Mucosa of descending colon (tissue), 3 donors: ENCODE measurements at regions not wholly inside any gene's neighbourhood (a gene's known extent, or its start where the extent isn't known, plus 50 kb on each side); places are given as distances from the start of the nearest gene placed in this dataset.

Experiments used
- ATAC-seq: fragments of 200-7000 bp; cut with Tn5 transposase; one replicate; pipeline ENCODE4 v1.9.1; 2020; ENCODE audit warnings: mild to moderate bottlenecking, moderate library complexity
- DNase-seq, 3 donors: peaks; one replicate each; pipeline ENCODE4 v3.0.0-alpha.2; 2020
- H3K36me3 ChIP-seq: fragments of 200-600 bp; one replicate; pipeline ENCODE4 v1.8.0; 2021; ENCODE audit warnings: low read depth, mild to moderate bottlenecking
- H3K4me1 ChIP-seq: fragments of 200-600 bp; one replicate; pipeline ENCODE4 v1.8.0; 2021; ENCODE audit warnings: low read depth, mild to moderate bottlenecking
- H3K4me3 ChIP-seq: fragments of 200-600 bp; one replicate; pipeline ENCODE4 v1.8.0; 2021; ENCODE audit warnings: mild to moderate bottlenecking
- H3K9me3 ChIP-seq: fragments of 200-600 bp; one replicate; pipeline ENCODE4 v1.8.0; 2021; ENCODE audit warnings: mild to moderate bottlenecking
- intact Hi-C, 2 donors: fragments of 100-400 bp; cut with DNase I in 1 of 2; cut with micrococcal nuclease in 1 of 2; formaldehyde crosslinking; loops; one replicate each; pipeline versions ENCODE4 v1.11.0 to v1.11.1; 2022; cut with DNase I, micrococcal nuclease
- TF ChIP-seq, protein P1 (sequence below): fragments of 200-600 bp; IDR thresholded peaks from one replicate; pipeline ENCODE4 v1.8.0; 2022; ENCODE audit warnings: antibody characterized with exemption, mild to moderate bottlenecking
- donor health status: DM: no; HTN: no; CAD: no; lungs with moderate emphysema.
- donor health status: DM: no; HTN: no; CAD: no.
- donor health status: DM: no; HTN: yes; CAD: no.

DNA sequence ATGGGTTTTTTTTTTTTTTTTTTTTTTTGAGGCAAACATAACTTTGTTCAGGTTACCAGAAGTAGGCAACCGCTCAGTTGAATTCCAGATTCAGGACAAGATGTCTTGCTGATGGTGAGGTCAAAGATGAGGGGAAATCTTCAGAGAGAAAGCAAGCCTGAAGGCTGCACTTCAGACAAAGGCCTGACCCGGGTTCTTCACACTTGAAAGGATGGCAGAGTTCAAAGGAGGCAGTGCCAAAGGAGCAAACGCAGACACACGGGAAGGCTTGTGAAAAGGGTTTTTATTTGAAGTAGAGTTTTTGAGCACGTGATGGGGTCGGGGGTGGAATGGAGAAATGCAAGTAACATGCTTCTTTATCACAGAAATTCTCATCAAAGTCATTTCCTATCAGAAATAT lies 960.2 kb upstream of the EEF2KMT start:
- TF ChIP-seq, protein P1, sequence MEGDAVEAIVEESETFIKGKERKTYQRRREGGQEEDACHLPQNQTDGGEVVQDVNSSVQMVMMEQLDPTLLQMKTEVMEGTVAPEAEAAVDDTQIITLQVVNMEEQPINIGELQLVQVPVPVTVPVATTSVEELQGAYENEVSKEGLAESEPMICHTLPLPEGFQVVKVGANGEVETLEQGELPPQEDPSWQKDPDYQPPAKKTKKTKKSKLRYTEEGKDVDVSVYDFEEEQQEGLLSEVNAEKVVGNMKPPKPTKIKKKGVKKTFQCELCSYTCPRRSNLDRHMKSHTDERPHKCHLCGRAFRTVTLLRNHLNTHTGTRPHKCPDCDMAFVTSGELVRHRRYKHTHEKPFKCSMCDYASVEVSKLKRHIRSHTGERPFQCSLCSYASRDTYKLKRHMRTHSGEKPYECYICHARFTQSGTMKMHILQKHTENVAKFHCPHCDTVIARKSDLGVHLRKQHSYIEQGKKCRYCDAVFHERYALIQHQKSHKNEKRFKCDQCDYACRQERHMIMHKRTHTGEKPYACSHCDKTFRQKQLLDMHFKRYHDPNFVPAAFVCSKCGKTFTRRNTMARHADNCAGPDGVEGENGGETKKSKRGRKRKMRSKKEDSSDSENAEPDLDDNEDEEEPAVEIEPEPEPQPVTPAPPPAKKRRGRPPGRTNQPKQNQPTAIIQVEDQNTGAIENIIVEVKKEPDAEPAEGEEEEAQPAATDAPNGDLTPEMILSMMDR = no peak
- Histone ChIP-seq H3K9me3 (no peaks in the 10 kb centered on the region), H3K4me1 (no peaks in the 10 kb centered on the region), H3K36me3 (no peaks in the 10 kb centered on the region), H3K4me3 (no peak overlapping the region)
- DNase-seq (no peak), ATAC-seq (no peak)
- intact Hi-C loops = no loop called here

DNA sequence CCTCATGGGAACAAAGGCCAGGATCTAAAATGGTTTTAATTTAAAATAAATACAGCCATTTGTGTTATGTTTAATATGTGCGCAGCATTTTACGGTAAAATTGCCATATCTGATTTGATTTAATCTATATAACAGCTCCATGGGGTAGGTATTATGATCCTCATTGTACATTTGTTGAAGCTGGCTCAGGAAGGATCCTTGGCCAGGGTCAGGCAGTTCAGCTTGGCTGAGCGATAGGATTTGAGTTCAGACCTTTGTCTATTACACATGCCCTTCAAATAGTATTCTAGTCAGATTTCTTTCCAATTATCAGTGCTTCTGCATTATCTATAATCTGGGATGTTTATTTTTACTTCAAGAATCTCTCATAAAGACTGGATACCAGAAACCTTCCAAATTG lies 950.4 kb upstream of the EEF2KMT start:
- Histone ChIP-seq H3K36me3 (no peaks in the 10 kb centered on the region), H3K4me3 (no peak overlapping the region), H3K9me3 (no peaks in the 10 kb centered on the region), H3K4me1 (no peaks in the 10 kb centered on the region)
- intact Hi-C loops = no loop called here
- DNase-seq (no peak), ATAC-seq (no peak)
- TF ChIP-seq, protein P1 = no peak

DNA sequence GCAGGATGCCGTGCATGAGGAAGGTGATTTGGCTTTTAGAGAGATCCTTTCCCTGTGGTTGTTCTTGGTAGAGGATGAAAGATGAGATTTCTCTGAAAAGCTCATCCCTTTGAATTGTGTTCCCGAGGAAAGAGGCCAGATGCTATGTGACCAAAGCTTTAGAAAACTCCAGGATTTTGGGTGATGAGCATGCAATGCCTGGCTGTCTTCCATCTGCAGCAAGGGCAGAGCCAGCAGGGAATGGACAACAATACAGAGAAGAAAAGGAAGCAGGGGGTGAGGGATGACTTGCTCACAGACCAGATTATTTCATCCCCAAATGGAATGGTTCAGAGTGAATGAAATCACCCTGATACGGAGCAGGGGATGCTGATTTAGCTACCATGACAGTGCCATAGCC lies 949.7 kb upstream of the EEF2KMT start:
- H3K4me3 ChIP-seq = no peak overlapping the region
- DNase-seq (no peak), ATAC-seq (no peak)
- H3K9me3 ChIP-seq = no peaks in the 10 kb centered on the region
- TF ChIP-seq, protein P1 = no peak
- no peaks in the 10 kb centered on the region for H3K4me1 ChIP-seq
- H3K36me3 ChIP-seq = no peaks in the 10 kb centered on the region
- intact Hi-C loops = no loop called here

DNA sequence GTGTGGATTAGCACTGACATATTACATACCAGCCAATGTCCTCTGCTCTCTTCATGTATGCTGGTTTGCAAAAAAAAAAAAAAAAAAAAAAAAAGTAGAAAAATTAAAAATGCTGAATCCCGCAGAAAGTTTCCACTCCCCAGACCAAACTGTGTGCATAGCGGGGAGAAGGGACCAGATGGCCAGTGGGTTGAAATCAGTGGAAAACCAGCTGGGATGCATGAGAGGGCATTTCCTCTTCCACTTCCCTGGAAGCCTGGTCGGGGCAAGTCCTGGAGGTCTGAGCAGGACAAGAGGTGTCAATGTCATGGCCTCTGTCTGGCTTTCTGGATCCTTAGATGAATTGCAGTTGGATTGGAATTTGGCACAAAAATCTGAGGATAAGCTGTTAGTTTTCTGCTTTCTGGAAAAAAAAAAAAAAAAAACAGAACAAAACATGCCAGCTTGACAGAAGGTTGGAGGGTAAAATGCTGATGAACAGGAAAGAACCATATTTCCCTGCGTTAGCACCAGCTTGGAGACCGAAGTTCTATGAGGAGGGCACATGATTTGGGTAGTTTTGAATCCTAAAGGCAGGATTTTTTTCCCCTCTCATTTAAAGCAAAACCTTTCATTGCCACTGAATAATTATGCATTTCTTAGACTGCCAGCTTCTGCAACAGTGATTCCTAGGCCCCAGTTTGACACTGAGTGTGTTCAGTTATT lies 941.5 kb upstream of the EEF2KMT start:
- Histone ChIP-seq H3K4me1 (no peaks in the 10 kb centered on the region), H3K36me3 (no peaks in the 10 kb centered on the region), H3K9me3 (no peaks in the 10 kb centered on the region), H3K4me3 (no peak overlapping the region)
- TF ChIP-seq, protein P1 = no peak
- DNase-seq (no peak), ATAC-seq (no peak)
- intact Hi-C loops = no loop called here

DNA sequence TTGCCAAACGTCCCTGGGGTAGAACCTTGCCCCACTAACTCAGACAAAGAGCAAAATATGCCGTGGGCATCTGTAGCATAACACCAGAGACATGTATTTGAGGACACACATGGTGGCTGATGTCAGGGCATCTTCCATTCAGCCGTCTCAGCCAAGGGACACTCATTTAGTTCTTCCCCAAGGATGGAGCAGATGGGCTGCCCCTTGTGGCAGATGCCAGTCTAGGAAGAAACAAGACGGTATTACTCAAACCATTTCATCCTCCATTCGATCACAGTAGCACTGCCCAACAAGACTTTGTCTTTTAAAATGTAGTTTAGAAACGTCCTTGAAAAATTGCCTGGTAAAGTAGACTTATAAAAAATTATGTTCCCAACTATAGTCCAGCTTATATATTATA lies 937.6 kb upstream of the EEF2KMT start:
- intact Hi-C loops = no loop called here
- TF ChIP-seq, protein P1 = no peak
- Histone ChIP-seq H3K4me3 (no peak overlapping the region), H3K4me1 (no peaks in the 10 kb centered on the region), H3K9me3 (no peaks in the 10 kb centered on the region), H3K36me3 (no peaks in the 10 kb centered on the region)
- ATAC-seq = no peak
- no peak for DNase-seq

DNA sequence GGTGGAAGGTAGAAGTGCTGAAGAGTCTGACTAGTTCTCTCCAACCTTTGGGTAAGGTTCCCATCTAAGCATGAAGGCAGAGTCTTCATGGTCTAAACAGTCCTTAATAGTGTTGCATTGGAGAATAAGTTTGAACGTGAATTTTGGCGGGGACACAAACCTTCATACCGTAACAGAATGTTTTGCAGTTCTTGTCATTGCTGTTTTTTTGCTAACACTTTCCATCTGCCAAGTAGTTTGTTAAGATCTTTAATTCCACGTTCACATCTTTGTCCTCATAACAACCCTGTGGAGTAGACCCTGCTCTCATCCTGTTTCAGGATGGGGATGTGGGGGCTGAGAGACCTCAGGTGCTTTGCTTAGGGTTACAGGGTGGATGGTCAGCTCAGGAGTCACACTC lies 936.9 kb upstream of the EEF2KMT start:
- intact Hi-C loops = no loop called here
- DNase-seq (no peak), ATAC-seq (no peak)
- H3K36me3 ChIP-seq = no peaks in the 10 kb centered on the region
- no peak overlapping the region for H3K4me3 ChIP-seq
- TF ChIP-seq, protein P1 = no peak
- H3K4me1 ChIP-seq = no peaks in the 10 kb centered on the region
- H3K9me3 ChIP-seq = no peaks in the 10 kb centered on the region
